ENCODE measurements at regions not wholly inside any gene's neighbourhood (a gene's known extent, or its start where the extent isn't known, plus 50 kb on each side); places are given as distances from the start of the nearest gene placed in this dataset.

DNA sequence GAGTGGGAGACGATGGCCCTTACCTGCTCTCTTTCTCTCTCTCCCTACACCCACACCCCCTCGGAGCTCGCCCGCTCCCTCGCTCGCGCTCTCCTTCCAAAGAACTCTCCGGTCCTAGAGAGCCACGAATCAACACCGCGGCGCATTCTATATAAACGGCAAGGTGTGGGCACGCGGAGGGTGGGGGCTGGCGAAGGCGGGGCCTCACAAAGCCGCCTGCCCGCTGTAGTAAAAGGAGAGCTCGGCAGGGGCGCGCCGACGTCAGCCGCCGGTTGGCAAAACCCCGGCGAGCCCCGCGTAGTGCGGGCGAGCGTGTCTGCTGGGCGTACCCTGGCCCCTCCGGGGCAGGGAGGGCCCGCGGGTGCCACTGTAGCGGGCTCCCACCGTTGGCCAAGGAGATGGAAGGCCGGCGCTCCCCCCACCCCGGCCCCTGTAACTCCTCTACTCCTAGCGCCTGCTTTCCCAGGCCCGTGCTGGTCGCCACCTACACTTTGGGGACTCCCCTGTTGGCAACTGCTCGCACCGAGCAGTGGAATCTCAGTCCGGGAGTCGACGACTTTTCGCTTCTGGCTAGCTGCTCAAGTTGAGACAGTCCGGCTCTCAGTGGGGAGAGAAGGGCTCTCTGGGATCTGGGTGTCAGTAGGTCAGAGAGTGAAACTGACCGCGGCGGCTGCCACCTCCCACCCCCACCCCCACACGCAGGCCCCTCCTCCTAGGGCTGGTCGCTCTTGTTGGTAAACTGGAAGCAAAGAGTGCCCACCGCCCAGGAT, 325.5 kb upstream of the F9 start:
- CTCF ChIA-PET: interaction anchor here (0.6 to 0.9 kb wide), 3 partner anchors 11 to 78 kb away, joined by 3 read pairs; no protein-coding TSS in a partner anchor
- Mint-ChIP-seq H3K9me3 (no peaks in the 10 kb centered on the region), H3K27ac (no peak overlapping the region), H3K4me3 (peak overlapping the region; percentile 85), H3K27me3 (ENCODE audit: low read depth) (peaks cover 90% of the 10 kb centered on the region), H3K36me3 (no peaks in the 10 kb centered on the region), H3K4me1 (peaks cover 13% of the 10 kb centered on the region)
- DNase-seq (ENCODE audit: low spot score) (peak; percentile 62), ATAC-seq (peak; percentile 67)
- POLR2A ChIA-PET: interaction anchor here (0.7 to 1.5 kb wide), 2 partner anchors 10 to 20 kb away, joined by 4 to 5 read pairs; no protein-coding TSS in a partner anchor
- TF ChIP-seq ZNF416 (CRISPR knock-in tag; IDR thresholded peaks at IDR 0.05): no peak
- no peak for TF ChIP-seq NR2C2 (CRISPR knock-in tag; IDR thresholded peaks at IDR 0.05)
- no peak for TF ChIP-seq NR3C1 (CRISPR knock-in tag; conservative IDR thresholded peaks at IDR 0.05; ENCODE audit: low read depth)
- no peak for TF ChIP-seq ZNF671 (CRISPR knock-in tag; IDR thresholded peaks at IDR 0.05)
- no peak for TF ChIP-seq CREB1 (CRISPR knock-in tag; IDR thresholded peaks at IDR 0.05)

DNA sequence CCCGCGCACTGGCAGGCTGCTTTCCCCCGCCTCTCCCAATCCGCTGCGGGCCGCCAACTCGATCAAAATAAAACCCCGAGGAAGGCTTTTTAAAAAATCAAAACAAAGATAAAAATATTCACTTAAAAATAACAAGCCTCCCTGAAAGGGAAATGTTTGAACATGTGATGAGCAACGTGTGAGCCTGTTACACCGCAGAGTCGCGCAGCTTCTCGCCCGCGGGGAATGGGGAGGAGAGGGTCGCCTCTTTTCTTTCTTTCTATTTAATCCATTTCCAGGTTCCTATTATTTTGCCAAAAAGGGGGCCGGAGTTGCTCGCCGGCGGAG, 326.0 kb upstream of the F9 start:
- ChIA-PET CTCF (interaction anchor here (0.7 to 0.9 kb wide), 3 partner anchors 20 to 90 kb away, joined by 3 read pairs; no protein-coding TSS in a partner anchor), POLR2A (interaction anchor here (1.5 kb wide), 1 partner anchor 21 kb away, joined by 5 read pairs; no protein-coding TSS in a partner anchor)
- peaks cover 13% of the 10 kb centered on the region for H3K4me1 Mint-ChIP-seq
- H3K27ac Mint-ChIP-seq: no peak overlapping the region
- ATAC-seq (no peak), DNase-seq (ENCODE audit: low spot score) (no peak)
- TF ChIP-seq, protein P1, sequence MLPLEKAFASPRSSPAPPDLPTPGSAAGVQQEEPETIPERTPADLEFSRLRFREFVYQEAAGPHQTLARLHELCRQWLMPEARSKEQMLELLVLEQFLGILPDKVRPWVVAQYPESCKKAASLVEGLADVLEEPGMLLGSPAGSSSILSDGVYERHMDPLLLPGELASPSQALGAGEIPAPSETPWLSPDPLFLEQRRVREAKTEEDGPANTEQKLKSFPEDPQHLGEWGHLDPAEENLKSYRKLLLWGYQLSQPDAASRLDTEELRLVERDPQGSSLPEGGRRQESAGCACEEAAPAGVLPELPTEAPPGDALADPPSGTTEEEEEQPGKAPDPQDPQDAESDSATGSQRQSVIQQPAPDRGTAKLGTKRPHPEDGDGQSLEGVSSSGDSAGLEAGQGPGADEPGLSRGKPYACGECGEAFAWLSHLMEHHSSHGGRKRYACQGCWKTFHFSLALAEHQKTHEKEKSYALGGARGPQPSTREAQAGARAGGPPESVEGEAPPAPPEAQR (CRISPR knock-in tag; IDR thresholded peaks at IDR 0.05): no peak
- TF ChIP-seq, protein P2, sequence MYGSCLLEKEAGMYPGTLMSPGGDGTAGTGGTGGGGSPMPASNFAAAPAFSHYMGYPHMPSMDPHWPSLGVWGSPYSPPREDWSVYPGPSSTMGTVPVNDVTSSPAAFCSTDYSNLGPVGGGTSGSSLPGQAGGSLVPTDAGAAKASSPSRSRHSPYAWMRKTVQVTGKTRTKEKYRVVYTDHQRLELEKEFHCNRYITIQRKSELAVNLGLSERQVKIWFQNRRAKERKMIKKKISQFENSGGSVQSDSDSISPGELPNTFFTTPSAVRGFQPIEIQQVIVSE (CRISPR knock-in tag; IDR thresholded peaks at IDR 0.05; ENCODE audit: borderline replicate concordance): no peak
- TF ChIP-seq MYBL2 (CRISPR knock-in tag; IDR thresholded peaks at IDR 0.05) (no peak), GRHL2 (CRISPR knock-in tag; IDR thresholded peaks at IDR 0.05; ENCODE audit: insufficient replicate concordance, severe bottlenecking) (no peak), ZNF219 (CRISPR knock-in tag; IDR thresholded peaks at IDR 0.05; ENCODE audit: borderline replicate concordance) (no peak), FOXP1 (CRISPR knock-in tag; IDR thresholded peaks at IDR 0.05; ENCODE audit: borderline replicate concordance) (no peak)
- peaks cover 91% of the 10 kb centered on the region for H3K27me3 Mint-ChIP-seq (ENCODE audit: low read depth)
- peak overlapping the region; percentile 85 for H3K4me3 Mint-ChIP-seq
- no peaks in the 10 kb centered on the region for H3K9me3 Mint-ChIP-seq
- H3K36me3 Mint-ChIP-seq: no peaks in the 10 kb centered on the region

DNA sequence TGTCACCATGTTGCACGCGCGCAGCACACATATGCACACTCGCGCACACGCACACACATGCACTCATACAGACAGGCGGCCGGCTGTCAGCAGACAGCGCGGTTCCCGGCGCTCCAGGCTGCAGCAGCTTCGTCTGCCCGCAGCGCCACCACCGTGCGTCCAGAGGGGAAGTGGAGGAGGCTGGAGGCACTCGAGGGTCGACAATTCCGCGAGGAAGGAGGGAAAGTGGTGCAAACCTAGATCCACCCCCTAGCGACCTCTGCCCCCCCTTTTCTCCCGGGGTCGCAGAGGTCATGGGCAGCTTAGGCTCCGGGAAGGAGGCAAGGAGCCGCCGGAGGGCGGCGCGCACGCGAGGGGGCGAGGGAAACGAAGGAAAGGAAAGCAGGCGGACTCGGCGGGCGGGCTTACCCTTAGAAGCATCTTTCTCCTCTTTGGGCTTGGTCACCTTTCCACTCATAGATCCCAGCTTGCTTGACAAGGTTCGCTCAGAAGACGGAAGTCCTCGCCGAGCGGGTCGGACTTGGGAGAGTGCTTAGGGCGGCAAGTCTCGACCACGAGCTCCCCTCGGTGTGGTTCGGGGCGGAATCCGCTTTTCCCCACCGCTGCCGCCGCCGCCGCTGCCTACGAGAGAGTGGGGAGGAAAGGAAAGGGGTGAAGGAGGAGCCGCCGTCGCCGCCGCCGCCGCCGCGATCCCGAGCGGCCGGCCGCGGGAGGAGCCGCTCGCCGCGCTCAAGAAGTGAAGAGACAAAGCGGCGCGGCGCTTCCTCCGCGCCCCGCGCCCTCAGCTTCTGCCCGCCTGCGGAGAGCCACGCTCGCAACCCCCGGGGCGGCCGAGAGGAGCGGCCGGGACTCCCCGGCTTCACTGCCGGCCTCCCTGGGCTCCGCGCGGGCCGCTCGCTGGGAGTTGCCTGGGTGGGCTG, 326.6 kb upstream of the F9 start:
- ATAC-seq (peak; percentile 7; the same call in 1 of the 2 replicates), DNase-seq (ENCODE audit: low spot score) (peak; percentile 25)
- Mint-ChIP-seq H3K27me3 (ENCODE audit: low read depth) (peaks cover 91% of the 10 kb centered on the region), H3K9me3 (no peaks in the 10 kb centered on the region), H3K27ac (no peak overlapping the region), H3K4me1 (peaks cover 13% of the 10 kb centered on the region), H3K36me3 (no peaks in the 10 kb centered on the region), H3K4me3 (peak overlapping the region; percentile 85)
- ChIA-PET POLR2A (interaction anchor here (1.0 to 1.5 kb wide), 2 partner anchors 9 to 21 kb away, joined by 3 to 5 read pairs; no protein-coding TSS in a partner anchor), CTCF (interaction anchor here (0.7 kb wide), 2 partner anchors 21 to 90 kb away, joined by 3 read pairs; no protein-coding TSS in a partner anchor)
- TF ChIP-seq, protein P3, sequence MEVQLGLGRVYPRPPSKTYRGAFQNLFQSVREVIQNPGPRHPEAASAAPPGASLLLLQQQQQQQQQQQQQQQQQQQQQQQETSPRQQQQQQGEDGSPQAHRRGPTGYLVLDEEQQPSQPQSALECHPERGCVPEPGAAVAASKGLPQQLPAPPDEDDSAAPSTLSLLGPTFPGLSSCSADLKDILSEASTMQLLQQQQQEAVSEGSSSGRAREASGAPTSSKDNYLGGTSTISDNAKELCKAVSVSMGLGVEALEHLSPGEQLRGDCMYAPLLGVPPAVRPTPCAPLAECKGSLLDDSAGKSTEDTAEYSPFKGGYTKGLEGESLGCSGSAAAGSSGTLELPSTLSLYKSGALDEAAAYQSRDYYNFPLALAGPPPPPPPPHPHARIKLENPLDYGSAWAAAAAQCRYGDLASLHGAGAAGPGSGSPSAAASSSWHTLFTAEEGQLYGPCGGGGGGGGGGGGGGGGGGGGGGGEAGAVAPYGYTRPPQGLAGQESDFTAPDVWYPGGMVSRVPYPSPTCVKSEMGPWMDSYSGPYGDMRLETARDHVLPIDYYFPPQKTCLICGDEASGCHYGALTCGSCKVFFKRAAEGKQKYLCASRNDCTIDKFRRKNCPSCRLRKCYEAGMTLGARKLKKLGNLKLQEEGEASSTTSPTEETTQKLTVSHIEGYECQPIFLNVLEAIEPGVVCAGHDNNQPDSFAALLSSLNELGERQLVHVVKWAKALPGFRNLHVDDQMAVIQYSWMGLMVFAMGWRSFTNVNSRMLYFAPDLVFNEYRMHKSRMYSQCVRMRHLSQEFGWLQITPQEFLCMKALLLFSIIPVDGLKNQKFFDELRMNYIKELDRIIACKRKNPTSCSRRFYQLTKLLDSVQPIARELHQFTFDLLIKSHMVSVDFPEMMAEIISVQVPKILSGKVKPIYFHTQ (CRISPR knock-in tag; IDR thresholded peaks at IDR 0.05): no peak
- TF ChIP-seq, protein P4, sequence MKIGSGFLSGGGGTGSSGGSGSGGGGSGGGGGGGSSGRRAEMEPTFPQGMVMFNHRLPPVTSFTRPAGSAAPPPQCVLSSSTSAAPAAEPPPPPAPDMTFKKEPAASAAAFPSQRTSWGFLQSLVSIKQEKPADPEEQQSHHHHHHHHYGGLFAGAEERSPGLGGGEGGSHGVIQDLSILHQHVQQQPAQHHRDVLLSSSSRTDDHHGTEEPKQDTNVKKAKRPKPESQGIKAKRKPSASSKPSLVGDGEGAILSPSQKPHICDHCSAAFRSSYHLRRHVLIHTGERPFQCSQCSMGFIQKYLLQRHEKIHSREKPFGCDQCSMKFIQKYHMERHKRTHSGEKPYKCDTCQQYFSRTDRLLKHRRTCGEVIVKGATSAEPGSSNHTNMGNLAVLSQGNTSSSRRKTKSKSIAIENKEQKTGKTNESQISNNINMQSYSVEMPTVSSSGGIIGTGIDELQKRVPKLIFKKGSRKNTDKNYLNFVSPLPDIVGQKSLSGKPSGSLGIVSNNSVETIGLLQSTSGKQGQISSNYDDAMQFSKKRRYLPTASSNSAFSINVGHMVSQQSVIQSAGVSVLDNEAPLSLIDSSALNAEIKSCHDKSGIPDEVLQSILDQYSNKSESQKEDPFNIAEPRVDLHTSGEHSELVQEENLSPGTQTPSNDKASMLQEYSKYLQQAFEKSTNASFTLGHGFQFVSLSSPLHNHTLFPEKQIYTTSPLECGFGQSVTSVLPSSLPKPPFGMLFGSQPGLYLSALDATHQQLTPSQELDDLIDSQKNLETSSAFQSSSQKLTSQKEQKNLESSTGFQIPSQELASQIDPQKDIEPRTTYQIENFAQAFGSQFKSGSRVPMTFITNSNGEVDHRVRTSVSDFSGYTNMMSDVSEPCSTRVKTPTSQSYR (CRISPR knock-in tag; IDR thresholded peaks at IDR 0.05): no peak
- TF ChIP-seq CBFB (CRISPR knock-in tag; IDR thresholded peaks at IDR 0.05; ENCODE audit: low read depth) (no peak), ZNF219 (CRISPR knock-in tag; IDR thresholded peaks at IDR 0.05; ENCODE audit: borderline replicate concordance) (no peak), OVOL2 (CRISPR knock-in tag; IDR thresholded peaks at IDR 0.05; ENCODE audit: borderline replicate concordance) (no peak), TEAD1 (CRISPR knock-in tag; IDR thresholded peaks at IDR 0.05) (no peak)
- TF ChIP-seq, protein P5, sequence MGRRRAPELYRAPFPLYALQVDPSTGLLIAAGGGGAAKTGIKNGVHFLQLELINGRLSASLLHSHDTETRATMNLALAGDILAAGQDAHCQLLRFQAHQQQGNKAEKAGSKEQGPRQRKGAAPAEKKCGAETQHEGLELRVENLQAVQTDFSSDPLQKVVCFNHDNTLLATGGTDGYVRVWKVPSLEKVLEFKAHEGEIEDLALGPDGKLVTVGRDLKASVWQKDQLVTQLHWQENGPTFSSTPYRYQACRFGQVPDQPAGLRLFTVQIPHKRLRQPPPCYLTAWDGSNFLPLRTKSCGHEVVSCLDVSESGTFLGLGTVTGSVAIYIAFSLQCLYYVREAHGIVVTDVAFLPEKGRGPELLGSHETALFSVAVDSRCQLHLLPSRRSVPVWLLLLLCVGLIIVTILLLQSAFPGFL (CRISPR knock-in tag; IDR thresholded peaks at IDR 0.05; ENCODE audit: borderline replicate concordance): no peak

Data from WTC11 (cell line).